ENCODE measurements at regions not wholly inside any gene's neighbourhood (a gene's known extent, or its start where the extent isn't known, plus 50 kb on each side); places are given as distances from the start of the nearest gene placed in this dataset.

GRCh38 chr6:37556881-37557644, 57.4 kb upstream of the CCDC167 start:
- TF ChIP-seq CTCF (IDR thresholded peaks at IDR 0.05; ENCODE audit: low read depth, low read length) = no peak
- Histone ChIP-seq H3K9me3 (ENCODE audit: control insufficient read depth, insufficient read depth, low read length) (no peaks in the 10 kb centered on the region; the same call in 1 of the 2 replicates), H3K27me3 (ENCODE audit: control insufficient read depth, insufficient read depth, low read length) (peaks cover 2% of the 10 kb centered on the region), H3K4me3 (ENCODE audit: low read depth, low read length) (no peak overlapping the region), H3K27ac (ENCODE audit: low read depth, low read length) (no peak overlapping the region)
- ChIA-PET POLR2A (no interaction called here), CTCF (interaction anchor here (1.3 to 2.8 kb wide), 2 partner anchors 9 kb away, joined by 9 to 12 read pairs; no protein-coding TSS in a partner anchor)
- DNase-seq (ENCODE audit: low read depth, low spot score) = no peak

- DNase-seq (ENCODE audit: low read depth, low spot score) = no peak
- no peaks in the 10 kb centered on the region; the same call in 1 of the 2 replicates for H3K9me3 ChIP-seq (ENCODE audit: control insufficient read depth, insufficient read depth, low read length)
- H3K27ac ChIP-seq (ENCODE audit: low read depth, low read length) = no peak overlapping the region
- no peak for TF ChIP-seq CTCF (IDR thresholded peaks at IDR 0.05; ENCODE audit: low read depth, low read length)
- CTCF ChIA-PET = interaction anchor here (0.6 to 2.8 kb wide), 4 partner anchors 10 to 68 kb away, joined by 3 to 12 read pairs (median 4); no protein-coding TSS in a partner anchor
- H3K4me3 ChIP-seq (ENCODE audit: low read depth, low read length) = no peak overlapping the region
- POLR2A ChIA-PET = no interaction called here
- no peaks in the 10 kb centered on the region for H3K27me3 ChIP-seq (ENCODE audit: control insufficient read depth, insufficient read depth, low read length)
Measured at GRCh38 chr6:37555040-37555781, 55.5 kb upstream of the CCDC167 start.

- ChIA-PET POLR2A (no interaction called here), CTCF (interaction anchor here (0.6 to 2.8 kb wide), 4 partner anchors 11 to 158 kb away, joined by 3 to 12 read pairs (median 4); no protein-coding TSS in a partner anchor)
- Histone ChIP-seq H3K4me3 (ENCODE audit: low read depth, low read length) (no peak overlapping the region), H3K27me3 (ENCODE audit: control insufficient read depth, insufficient read depth, low read length) (no peaks in the 10 kb centered on the region), H3K27ac (ENCODE audit: low read depth, low read length) (no peak overlapping the region), H3K9me3 (ENCODE audit: control insufficient read depth, insufficient read depth, low read length) (no peaks in the 10 kb centered on the region; the same call in 1 of the 2 replicates)
- DNase-seq (ENCODE audit: low read depth, low spot score) = no peak
- no peak for TF ChIP-seq CTCF (IDR thresholded peaks at IDR 0.05; ENCODE audit: low read depth, low read length)
Measured at GRCh38 chr6:37554480-37554819, 54.8 kb upstream of the CCDC167 start.

- ChIA-PET POLR2A (no interaction called here), CTCF (interaction anchor here (1.4 kb wide), 1 partner anchor 14 kb away, joined by 6 read pairs; no protein-coding TSS in a partner anchor)
- no peaks in the 10 kb centered on the region for H3K27me3 ChIP-seq (ENCODE audit: control insufficient read depth, insufficient read depth, low read length)
- DNase-seq (ENCODE audit: low read depth, low spot score) = no peak
- no peak for TF ChIP-seq CTCF (IDR thresholded peaks at IDR 0.05; ENCODE audit: low read depth, low read length)
- no peaks in the 10 kb centered on the region; the same call in 1 of the 2 replicates for H3K9me3 ChIP-seq (ENCODE audit: control insufficient read depth, insufficient read depth, low read length)
- H3K4me3 ChIP-seq (ENCODE audit: low read depth, low read length) = no peak overlapping the region
- no peak overlapping the region for H3K27ac ChIP-seq (ENCODE audit: low read depth, low read length)
Measured at GRCh38 chr6:37552267-37552666, 52.6 kb upstream of the CCDC167 start.

- TF ChIP-seq CTCF (IDR thresholded peaks at IDR 0.05; ENCODE audit: low read depth, low read length) = no peak
- no peak overlapping the region for H3K27ac ChIP-seq (ENCODE audit: low read depth, low read length)
- H3K4me3 ChIP-seq (ENCODE audit: low read depth, low read length) = no peak overlapping the region
- H3K27me3 ChIP-seq (ENCODE audit: control insufficient read depth, insufficient read depth, low read length) = no peaks in the 10 kb centered on the region
- ChIA-PET POLR2A (no interaction called here), CTCF (interaction anchor here (1.4 kb wide), 1 partner anchor 14 kb away, joined by 6 read pairs; no protein-coding TSS in a partner anchor)
- DNase-seq (ENCODE audit: low read depth, low spot score) = no peak
- H3K9me3 ChIP-seq (ENCODE audit: control insufficient read depth, insufficient read depth, low read length) = no peaks in the 10 kb centered on the region; the same call in 1 of the 2 replicates
Measured at GRCh38 chr6:37551867-37552266, 52.2 kb upstream of the CCDC167 start.

All from AG04450 (cell line).